ENCODE measurements at regions not wholly inside any gene's neighbourhood (a gene's known extent, or its start where the extent isn't known, plus 50 kb on each side); places are given as distances from the start of the nearest gene placed in this dataset.

DNA sequence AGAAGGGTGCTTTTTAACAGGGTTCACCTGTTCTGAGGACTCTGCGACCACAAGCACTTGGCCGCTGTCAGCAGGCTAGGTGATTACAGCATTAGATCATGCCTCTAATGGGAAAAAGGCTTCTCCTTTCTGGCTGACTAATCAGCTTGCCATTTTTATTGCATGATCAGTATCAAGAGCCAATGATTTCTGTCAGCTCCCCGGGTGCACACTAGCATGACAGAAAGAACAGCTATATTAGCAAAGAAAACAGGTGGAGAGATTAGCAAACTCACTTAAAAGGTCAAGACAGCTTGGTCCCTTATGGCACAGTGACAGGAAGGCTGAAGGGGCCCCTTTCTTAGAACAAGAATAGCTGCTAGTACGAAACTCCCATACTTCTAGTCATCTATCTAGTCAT is 170.0 kb downstream of the SMIM20 start:
- Histone ChIP-seq H3K4me1 (ENCODE audit: control insufficient read depth, insufficient read depth, low read length) (peaks cover 54% of the 10 kb centered on the region), H3K79me2 (ENCODE audit: control insufficient read depth, insufficient read depth, low read length) (no peaks in the 10 kb centered on the region), H3K27ac (ENCODE audit: control insufficient read depth, insufficient read depth) (0 out of 2 replicates have a peak overlapping the region, but pooled peaks have one; percentile 9), H3K9me3 (replicated peaks; ENCODE audit: control insufficient read depth, insufficient read depth, low read length) (no peaks in the 10 kb centered on the region), H3K27me3 (replicated peaks in 1 of 2; ENCODE audit: control insufficient read depth in 2 of 2, insufficient read depth in 2 of 2, low read length in 1 of 2) (no peaks in the 10 kb centered on the region), H3K9ac (ENCODE audit: control insufficient read depth, insufficient read depth, low read length) (no peak overlapping the region), H2AFZ (ENCODE audit: control insufficient read depth, low read depth, low read length) (no peak overlapping the region), H3K36me3 (ENCODE audit: control insufficient read depth in 2 of 2, insufficient read depth in 2 of 2, low read length in 1 of 2) (no peaks in the 10 kb centered on the region), H4K20me1 (ENCODE audit: control insufficient read depth, insufficient read depth) (no peaks in the 10 kb centered on the region), H3K4me2 (ENCODE audit: control insufficient read depth, insufficient read depth) (peak overlapping the region; percentile 62), H3K4me3 (peak overlapping the region; percentile 3; the same call in 1 of the 2 replicates)
- peak; percentile 67 for DNase-seq (ENCODE audit: low read depth, low spot score)
- no peak for FAIRE-seq
- no TSS peak for BruUV-seq (replicated peaks)
- ChIA-PET RAD21 (ENCODE audit: unreplicated experiment) (interaction anchor here (0.9 to 4.6 kb wide), 16 partner anchors 9 to 326 kb away, joined by 3 to 76 read pairs (median 6); no protein-coding TSS in a partner anchor), POLR2A (interaction anchor here (0.6 to 1.7 kb wide), 7 partner anchors 9 to 244 kb away, joined by 3 to 12 read pairs (median 4); no protein-coding TSS in a partner anchor), CTCF (interaction anchor here (0.6 to 4.2 kb wide), 29 partner anchors 9 to 326 kb away, joined by 3 to 127 read pairs (median 4); partner anchors contain the start of gene RBPJ), SMC1A (ENCODE audit: uncharacterized antibody, unreplicated experiment) (interaction anchor here (0.9 to 4.2 kb wide), 25 partner anchors 9 to 336 kb away, joined by 3 to 97 read pairs (median 5); partner anchors contain the start of gene RBPJ)
- peak; percentile 56 for ATAC-seq
- 0% methylated on average over 4 of the region's 4 CpGs for WGBS (ENCODE audit: insufficient coverage, insufficient replicate concordance, low lambda C conversion rate, missing lambda C conversion rate)
- intact Hi-C loops (cut with micrococcal nuclease; ENCODE audit: unreplicated experiment), result loop anchor here (5.0 kb wide), 4 partner anchors 48 to 328 kb away; no protein-coding TSS in a partner anchor
- in situ Hi-C loops (cut with MboI), result loop anchor here (5.0 kb wide), 1 partner anchor 93 kb away; no protein-coding TSS in a partner anchor
- TF ChIP-seq KLF5 (IDR thresholded peaks at IDR 0.05; ENCODE audit: partially characterized antibody) (no peak), EED (IDR thresholded peaks at IDR 0.05; ENCODE audit: low read depth) (peak; percentile 80), SUZ12 (IDR thresholded peaks at IDR 0.05; ENCODE audit: unreplicated experiment) (no peak), CBX3 (IDR thresholded peaks at IDR 0.05; ENCODE audit: borderline replicate concordance, low read depth) (no peak), BCL11A (IDR thresholded peaks at IDR 0.05; ENCODE audit: low read depth, low read length) (0 out of 2 replicates have a peak, but pooled peaks have one; percentile 12), CEBPB (IDR thresholded peaks at IDR 0.05; ENCODE audit: borderline replicate concordance in 1 of 2, low read depth in 2 of 2, low read length in 2 of 2) (0 out of 4 replicates have a peak, but pooled peaks of 1 of the 2 experiments have one; percentile 16), EP300 (IDR thresholded peaks at IDR 0.05; ENCODE audit: borderline replicate concordance in 1 of 2, control insufficient read depth in 1 of 2, low read depth in 2 of 2, low read length in 2 of 2) (peak; percentile 12 to 58; a peak in 1 of 4 replicates), IKZF1 (conservative IDR thresholded peaks at IDR 0.05) (0 out of 2 replicates have a peak, but pooled peaks have one; percentile 5), MEF2A (IDR thresholded peaks at IDR 0.05; ENCODE audit: insufficient read depth, low read depth, low read length) (peak; percentile 82), JUNB (IDR thresholded peaks at IDR 0.05) (peak; percentile 61), SRF (IDR thresholded peaks at IDR 0.05; ENCODE audit: low read depth in 2 of 2, low read length in 2 of 2) (no peak), TCF7 (IDR thresholded peaks at IDR 0.05; ENCODE audit: borderline replicate concordance) (0 out of 2 replicates have a peak, but pooled peaks have one; percentile 16), PML (IDR thresholded peaks at IDR 0.05; ENCODE audit: low read length) (0 out of 2 replicates have a peak, but pooled peaks have one; percentile 27), ATF7 (IDR thresholded peaks at IDR 0.05; ENCODE audit: low read depth) (peak; percentile 49; the same call in 1 of the 2 replicates), RUNX3 (IDR thresholded peaks at IDR 0.05; ENCODE audit: low read length) (peak; percentile 86), NFIC (IDR thresholded peaks at IDR 0.05; ENCODE audit: low read depth, low read length) (peak; percentile 86), ZBED1 (IDR thresholded peaks at IDR 0.05; ENCODE audit: borderline replicate concordance) (peak; percentile 72; the same call in 1 of the 2 replicates), FOXM1 (IDR thresholded peaks at IDR 0.05; ENCODE audit: low read depth, low read length) (peak; percentile 88), POU2F2 (IDR thresholded peaks at IDR 0.05; ENCODE audit: borderline replicate concordance, low read depth, low read length) (no peak), YBX1 (IDR thresholded peaks at IDR 0.05) (no peak), NFXL1 (IDR thresholded peaks at IDR 0.05; ENCODE audit: borderline replicate concordance) (no peak), ETV6 (conservative IDR thresholded peaks at IDR 0.05 in 1 of 2, IDR thresholded peaks at IDR 0.05 in 1 of 2; ENCODE audit: borderline replicate concordance in 1 of 2, low read depth in 1 of 2) (0 out of 4 replicates have a peak, but pooled peaks of 1 of the 2 experiments have one; percentile 25), SP1 (IDR thresholded peaks at IDR 0.05; ENCODE audit: low read depth, low read length) (peak; percentile 48)
- TF ChIP-seq, protein P1, sequence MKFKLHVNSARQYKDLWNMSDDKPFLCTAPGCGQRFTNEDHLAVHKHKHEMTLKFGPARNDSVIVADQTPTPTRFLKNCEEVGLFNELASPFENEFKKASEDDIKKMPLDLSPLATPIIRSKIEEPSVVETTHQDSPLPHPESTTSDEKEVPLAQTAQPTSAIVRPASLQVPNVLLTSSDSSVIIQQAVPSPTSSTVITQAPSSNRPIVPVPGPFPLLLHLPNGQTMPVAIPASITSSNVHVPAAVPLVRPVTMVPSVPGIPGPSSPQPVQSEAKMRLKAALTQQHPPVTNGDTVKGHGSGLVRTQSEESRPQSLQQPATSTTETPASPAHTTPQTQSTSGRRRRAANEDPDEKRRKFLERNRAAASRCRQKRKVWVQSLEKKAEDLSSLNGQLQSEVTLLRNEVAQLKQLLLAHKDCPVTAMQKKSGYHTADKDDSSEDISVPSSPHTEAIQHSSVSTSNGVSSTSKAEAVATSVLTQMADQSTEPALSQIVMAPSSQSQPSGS (IDR thresholded peaks at IDR 0.05; ENCODE audit: low read length), result peak; percentile 79; the same call in 1 of the 2 replicates
